Natural killer cell (primary cell): ENCODE measurements at regions not wholly inside any gene's neighbourhood (a gene's known extent, or its start where the extent isn't known, plus 50 kb on each side); places are given as distances from the start of the nearest gene placed in this dataset.

ENCODE experiments used
- ATAC-seq, 3 donors: fragments of 150-1000 bp in 2 of 3; fragments of 200-7000 bp in 1 of 3; cut with Tn5 transposase; 1 replicate in 1 of 3; 2 replicates in 2 of 3; pipeline ENCODE4 v1.10.0; 2021; ENCODE audit warnings: mild to moderate bottlenecking in 2 of 3, moderate library complexity in 2 of 3
- DNase-seq, 2 donors: peaks; one replicate each; pipeline versions ENCODE4 v3.0.0 to v3.0.0-alpha.2; 2013 to 2021; ENCODE audit warnings: mixed read lengths in 1 of 2
- H3K27ac ChIP-seq: one replicate; pipeline ENCODE4 v1.5.1; 2013; ENCODE audit warnings: mild to moderate bottlenecking, low read length
- H3K27me3 ChIP-seq: one replicate; pipeline ENCODE4 v1.6.1; 2013; ENCODE audit warnings: low read length; ENCODE audit not compliant: control insufficient read depth, insufficient read depth
- H3K36me3 ChIP-seq: one replicate; pipeline ENCODE4 v1.6.1; 2013; ENCODE audit warnings: low read length; ENCODE audit not compliant: control insufficient read depth, insufficient read depth
- H3K4me1 ChIP-seq: one replicate; pipeline ENCODE4 v1.6.1; 2013; ENCODE audit warnings: low read length; ENCODE audit not compliant: control insufficient read depth, insufficient read depth
- H3K4me3 ChIP-seq: one replicate; pipeline ENCODE4 v1.5.1; 2013; ENCODE audit warnings: low read length
- H3K9me3 ChIP-seq: one replicate; pipeline ENCODE4 v1.6.1; 2013; ENCODE audit warnings: low read length; ENCODE audit not compliant: control insufficient read depth, insufficient read depth
- H3K27ac Mint-ChIP-seq, 2 donors: one replicate each; pipeline ENCODE4 v1.8.0; 2022; ENCODE audit warnings: mild to moderate bottlenecking in 2 of 2, mixed read lengths in 2 of 2, moderate library complexity in 1 of 2
- H3K27me3 Mint-ChIP-seq, 2 donors: one replicate each; pipeline ENCODE4 v1.8.0; 2022; ENCODE audit warnings: low read depth in 2 of 2, mixed read lengths in 2 of 2
- H3K36me3 Mint-ChIP-seq: one replicate; pipeline ENCODE4 v1.8.0; 2022; ENCODE audit warnings: mixed read lengths
- H3K4me1 Mint-ChIP-seq, 2 donors: one replicate each; pipeline ENCODE4 v1.8.0; 2022; ENCODE audit warnings: mixed read lengths in 2 of 2
- H3K4me3 Mint-ChIP-seq: one replicate; pipeline ENCODE4 v1.8.0; 2022; ENCODE audit warnings: mild to moderate bottlenecking, moderate library complexity, mixed read lengths
- H3K9me3 Mint-ChIP-seq, 2 donors: one replicate each; pipeline ENCODE4 v1.8.0; 2022; ENCODE audit warnings: mixed read lengths in 2 of 2
- CTCF ChIP-seq: fragments of 200-600 bp; IDR thresholded peaks from one replicate; pipeline ENCODE4 v1.8.0; 2022; ENCODE audit warnings: antibody characterized with exemption
- WGBS: methylation state at CpG from one replicate; pipeline ENCODE4 v1.1.7; 2013; ENCODE audit warnings: missing lambda C conversion rate; ENCODE audit not compliant: insufficient coverage; 5-methylcytosine and 5-hydroxymethylcytosine counted together
- intact Hi-C: fragments of 100-400 bp; cut with micrococcal nuclease; formaldehyde crosslinking; loops from one replicate; pipeline ENCODE4 v1.14.2; 2022

DNA sequence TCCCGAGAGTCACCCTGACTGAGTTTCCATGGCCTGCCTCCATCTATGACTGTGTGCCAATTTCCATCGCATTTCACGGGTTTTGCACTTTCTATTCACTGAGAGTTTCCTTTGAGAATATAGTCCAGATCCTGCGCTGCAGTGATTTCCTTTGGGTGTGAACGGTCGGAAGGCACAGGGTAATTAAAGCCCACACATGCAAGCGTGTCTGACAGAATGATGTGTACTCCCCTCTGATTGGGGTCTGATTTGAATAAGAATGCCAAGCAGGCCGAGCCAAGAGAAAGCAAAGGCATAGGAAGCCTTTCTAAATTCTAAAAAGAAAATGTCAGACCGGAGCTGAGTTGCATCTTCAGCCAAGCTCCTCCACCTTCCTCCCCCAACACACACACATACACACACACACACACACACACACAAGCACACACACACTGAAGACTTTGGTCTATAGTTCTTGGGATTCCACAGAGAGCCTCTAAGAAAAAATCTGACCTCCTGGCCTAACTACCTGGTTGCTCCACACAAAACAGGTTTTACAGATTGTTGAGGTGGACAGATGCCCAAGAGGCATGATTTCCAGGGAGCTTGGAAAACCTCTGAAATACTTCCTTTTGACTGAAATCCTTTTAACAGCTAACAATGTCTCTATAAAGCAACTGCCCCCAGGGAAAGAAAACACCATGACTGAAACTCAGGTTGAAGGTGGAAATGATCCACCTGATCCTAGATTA, 59.7 kb upstream of the LRRN1 start:
- no peaks in the 10 kb centered on the region for H3K27me3 Mint-ChIP-seq
- H3K4me3 Mint-ChIP-seq: no peak overlapping the region
- H3K27ac Mint-ChIP-seq: no peak overlapping the region
- Histone ChIP-seq H3K27ac (no peak overlapping the region), H3K36me3 (no peaks in the 10 kb centered on the region), H3K9me3 (no peaks in the 10 kb centered on the region), H3K27me3 (no peaks in the 10 kb centered on the region), H3K4me3 (no peak overlapping the region), H3K4me1 (no peaks in the 10 kb centered on the region)
- ATAC-seq (no peak), DNase-seq (no peak)
- 95% methylated on average over 9 of the region's 9 CpGs for WGBS
- H3K36me3 Mint-ChIP-seq: no peaks in the 10 kb centered on the region
- H3K4me1 Mint-ChIP-seq: no peaks in the 10 kb centered on the region
- intact Hi-C loops: no loop called here
- no peaks in the 10 kb centered on the region for H3K9me3 Mint-ChIP-seq
- TF ChIP-seq CTCF: no peak

- TF ChIP-seq CTCF: no peak
- H3K4me3 Mint-ChIP-seq: no peak overlapping the region
- Histone ChIP-seq H3K4me3 (no peak overlapping the region), H3K9me3 (no peaks in the 10 kb centered on the region), H3K36me3 (no peaks in the 10 kb centered on the region), H3K27me3 (no peaks in the 10 kb centered on the region), H3K27ac (no peak overlapping the region), H3K4me1 (no peaks in the 10 kb centered on the region)
- H3K36me3 Mint-ChIP-seq: no peaks in the 10 kb centered on the region
- no peaks in the 10 kb centered on the region for H3K27me3 Mint-ChIP-seq
- intact Hi-C loops: no loop called here
- no peaks in the 10 kb centered on the region for H3K4me1 Mint-ChIP-seq
- ATAC-seq (no peak), DNase-seq (no peak)
- H3K9me3 Mint-ChIP-seq: no peaks in the 10 kb centered on the region
- no peak overlapping the region for H3K27ac Mint-ChIP-seq
- WGBS: 82% methylated on average over 2 of the region's 2 CpGs
Measured at GRCh38 chr3:3737531-3737930, 61.7 kb upstream of the LRRN1 start.

GRCh38 chr3:3735919-3736318, 63.3 kb upstream of the LRRN1 start:
- no peaks in the 10 kb centered on the region for H3K36me3 Mint-ChIP-seq
- H3K4me3 Mint-ChIP-seq: no peak overlapping the region
- no peak for ATAC-seq
- H3K4me1 Mint-ChIP-seq: no peaks in the 10 kb centered on the region
- Histone ChIP-seq H3K9me3 (no peaks in the 10 kb centered on the region), H3K4me3 (no peak overlapping the region), H3K27me3 (no peaks in the 10 kb centered on the region), H3K27ac (no peak overlapping the region), H3K36me3 (no peaks in the 10 kb centered on the region), H3K4me1 (no peaks in the 10 kb centered on the region)
- no peak overlapping the region for H3K27ac Mint-ChIP-seq
- 92% methylated on average over 1 of the region's 1 CpG for WGBS
- no peak for TF ChIP-seq CTCF
- no peaks in the 10 kb centered on the region for H3K27me3 Mint-ChIP-seq
- intact Hi-C loops: no loop called here
- no peak for DNase-seq
- H3K9me3 Mint-ChIP-seq: no peaks in the 10 kb centered on the region

- H3K36me3 ChIP-seq: no peaks in the 10 kb centered on the region
- TF ChIP-seq CTCF: no peak
- Mint-ChIP-seq H3K4me1 (no peaks in the 10 kb centered on the region), H3K4me3 (no peak overlapping the region), H3K27ac (no peak overlapping the region), H3K36me3 (no peaks in the 10 kb centered on the region), H3K27me3 (peaks cover 0 to 2% of the 10 kb centered on the region in 2 donors), H3K9me3 (no peaks in the 10 kb centered on the region)
- H3K27ac ChIP-seq: no peak overlapping the region
- DNase-seq: no peak
- 93% methylated on average over 6 of the region's 6 CpGs for WGBS
- no peak overlapping the region for H3K4me3 ChIP-seq
- H3K27me3 ChIP-seq: no peaks in the 10 kb centered on the region
- intact Hi-C loops: no loop called here
- ATAC-seq: no peak
- H3K9me3 ChIP-seq: no peaks in the 10 kb centered on the region
- no peaks in the 10 kb centered on the region for H3K4me1 ChIP-seq
Measured at GRCh38 chr3:3734881-3735280, 64.3 kb upstream of the LRRN1 start.
